Fibroblast of peridontal ligament (primary cell): ENCODE measurements at regions not wholly inside any gene's neighbourhood (a gene's known extent, or its start where the extent isn't known, plus 50 kb on each side); places are given as distances from the start of the nearest gene placed in this dataset.
"Not testable (repeated sequence)": the region's sequence is repeated elsewhere in the genome, so short reads cannot be mapped to it uniquely, and the experiment has no call there.

Experiments
- DNase-seq: peaks from one replicate; pipeline ENCODE4 v3.0.0-alpha.2; 2010; ENCODE audit errors: extremely low read depth

DNA sequence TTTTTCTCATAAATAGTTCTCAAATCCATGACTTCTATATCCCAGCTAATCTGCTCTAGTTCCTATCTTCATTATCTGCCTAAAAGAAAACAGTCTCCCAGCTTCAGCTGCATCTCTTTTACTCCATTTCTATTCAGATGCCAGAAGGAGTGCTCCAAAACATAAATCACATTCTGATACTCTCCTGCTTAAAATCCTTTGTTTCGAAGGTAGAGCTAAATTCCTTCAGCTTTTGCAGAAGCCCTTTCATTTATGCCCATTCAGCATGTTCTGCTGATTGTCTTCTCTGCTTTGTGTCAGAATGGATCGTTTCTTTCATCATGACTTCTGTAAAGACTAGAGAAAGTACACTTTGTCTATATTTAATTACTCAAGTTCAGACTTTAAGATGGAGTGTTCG, 440.1 kb upstream of the SMIM31 start:
- no peak for DNase-seq

DNA sequence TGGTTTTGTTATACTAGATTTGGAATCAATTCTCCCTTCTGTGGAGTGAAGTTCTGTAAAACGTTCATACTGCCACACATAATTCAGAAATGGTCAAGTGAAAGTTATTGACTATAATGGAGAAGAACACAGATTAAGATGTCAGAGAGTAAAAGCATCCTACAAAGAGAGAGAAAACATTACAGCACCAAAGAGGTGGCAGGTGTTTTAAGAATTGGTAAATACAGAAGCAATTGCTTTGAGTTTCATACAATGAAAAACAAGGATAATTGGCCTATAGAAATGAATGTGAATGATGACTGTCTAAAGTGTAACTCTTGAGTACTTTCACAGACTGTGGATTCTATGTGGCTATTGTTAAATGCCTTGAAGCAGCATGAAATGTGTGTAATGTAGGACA, 435.6 kb upstream of the SMIM31 start:
- no peak for DNase-seq

DNA sequence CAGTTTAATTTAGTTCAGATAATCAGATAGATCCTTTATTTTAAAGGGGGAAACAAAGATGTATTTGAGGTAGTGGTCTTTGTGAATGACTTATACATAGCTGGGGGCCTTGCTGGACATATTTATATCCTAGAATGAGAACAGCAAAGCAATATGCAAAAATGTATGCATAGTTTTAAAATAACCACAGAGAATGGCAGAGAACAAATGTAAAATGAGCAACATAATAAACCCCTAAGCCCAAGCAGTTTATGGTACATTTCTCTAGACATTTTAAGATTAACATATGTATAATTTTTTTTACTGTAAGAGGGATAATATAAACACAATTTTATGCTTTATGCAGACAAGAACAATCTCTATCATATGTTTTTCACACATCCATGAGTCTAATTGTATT, 434.2 kb upstream of the SMIM31 start:
- DNase-seq, result no peak

DNA sequence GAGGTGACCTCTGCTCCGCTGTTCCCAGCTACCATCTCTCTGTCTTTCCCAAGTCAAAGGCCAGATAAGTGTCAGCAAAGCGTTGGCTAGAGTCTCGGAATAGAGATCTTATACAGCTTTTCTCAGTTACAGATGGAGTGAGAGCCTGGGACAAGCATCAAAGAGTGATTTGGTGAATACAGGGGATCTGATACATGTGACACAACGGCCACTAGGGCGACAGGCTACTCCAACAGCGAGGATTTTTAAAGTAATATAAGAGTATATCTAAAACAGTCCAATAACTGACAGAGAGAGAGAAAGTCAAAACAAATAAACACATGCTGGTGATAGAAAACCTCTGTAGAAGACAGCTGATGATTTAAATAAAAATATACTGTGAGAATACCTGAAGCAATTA, 433.1 kb upstream of the SMIM31 start:
- no peak for DNase-seq

DNA sequence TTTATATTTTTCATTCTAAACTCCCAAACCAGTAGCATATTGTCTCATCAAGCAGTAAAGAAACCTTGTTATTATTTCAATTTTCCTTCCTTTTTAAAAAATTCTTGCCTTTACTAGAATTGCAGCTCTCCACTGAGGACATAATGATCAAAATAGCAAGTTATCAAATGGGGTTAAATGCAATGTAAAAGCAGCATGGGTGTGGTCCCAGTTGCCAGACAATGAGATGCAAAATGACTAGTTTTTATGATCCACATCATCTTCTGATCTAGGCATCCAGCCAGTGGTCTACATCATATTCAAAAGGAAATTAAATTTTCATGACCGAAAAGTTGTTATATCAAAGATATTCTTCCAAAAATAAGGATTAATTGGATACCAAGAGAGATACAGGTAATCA, 427.9 kb upstream of the SMIM31 start:
- DNase-seq, result no peak

DNA sequence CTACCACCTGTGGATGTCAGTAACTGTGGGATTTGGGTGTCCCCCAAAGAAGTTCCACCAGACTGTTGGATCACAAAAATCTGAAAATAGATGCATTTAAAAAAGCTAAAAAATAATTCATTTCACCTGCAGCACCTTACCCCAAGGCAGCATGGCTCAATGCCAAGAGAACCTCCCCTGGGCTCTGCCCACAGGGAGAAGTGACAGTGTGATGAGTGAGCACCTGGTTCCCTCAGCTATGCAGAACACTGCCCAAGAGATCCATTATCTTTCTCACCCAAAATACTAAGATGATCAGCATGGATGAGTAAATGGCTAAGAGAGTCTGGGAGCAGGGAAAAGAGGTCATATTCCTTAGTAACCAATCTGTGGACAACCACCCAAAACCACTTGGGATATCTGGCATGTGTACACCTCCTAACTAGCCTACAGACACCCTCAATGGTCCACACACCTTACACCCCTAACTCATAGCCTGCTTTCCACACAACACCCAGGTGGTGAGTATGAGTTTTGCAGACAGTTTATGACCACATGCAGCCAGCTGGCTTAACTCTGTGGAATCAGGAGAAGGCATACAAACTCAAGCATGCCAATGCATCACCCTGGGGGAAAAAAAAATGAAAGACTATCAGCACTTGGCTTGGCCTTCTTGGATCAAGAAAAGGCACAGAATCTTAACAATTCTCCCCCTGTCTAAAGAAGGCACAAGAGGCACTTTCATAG, 416.5 kb upstream of the SMIM31 start:
- no peak for DNase-seq

DNA sequence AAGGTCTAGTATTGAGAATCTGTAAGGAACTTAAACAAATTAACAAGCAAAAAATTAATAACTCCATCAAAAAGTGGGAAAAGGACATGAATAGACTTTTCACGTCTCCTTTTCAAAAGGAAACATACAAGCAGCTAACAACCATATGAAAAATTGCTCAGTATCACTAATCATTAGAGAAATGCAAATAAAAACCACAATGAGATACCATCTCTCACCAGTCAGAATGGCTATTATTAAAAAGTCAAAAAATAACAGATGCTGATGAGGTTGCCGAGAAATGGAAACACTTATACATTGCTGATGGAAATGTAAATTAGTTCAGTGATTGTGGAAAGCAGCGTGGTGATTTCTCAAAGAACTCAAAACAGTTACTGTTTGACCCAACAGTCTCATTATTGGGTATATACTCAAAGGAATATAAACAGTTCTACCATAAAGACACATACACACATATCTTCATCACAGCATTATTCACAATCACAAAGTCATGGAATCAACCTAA, 410.4 kb upstream of the SMIM31 start:
- DNase-seq, result no peak

DNA sequence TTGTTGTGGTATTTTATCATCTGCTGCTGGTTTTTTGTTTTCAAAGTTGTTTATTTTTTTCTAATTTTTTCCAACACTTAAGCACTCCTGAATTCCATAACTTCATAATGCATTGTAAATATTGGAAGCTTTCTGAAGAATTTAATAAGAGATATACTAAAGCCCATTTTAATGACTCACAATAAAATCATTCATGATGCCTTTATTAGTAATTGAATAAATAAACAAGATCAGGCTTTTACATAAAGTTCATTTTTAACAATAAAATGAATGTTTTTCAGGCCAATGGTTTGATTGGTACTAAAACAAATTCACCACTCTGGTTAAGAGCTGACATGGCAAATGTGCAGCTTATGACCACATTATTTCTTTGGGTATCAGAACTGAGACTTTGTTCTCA, 408.2 kb upstream of the SMIM31 start:
- no peak for DNase-seq

DNA sequence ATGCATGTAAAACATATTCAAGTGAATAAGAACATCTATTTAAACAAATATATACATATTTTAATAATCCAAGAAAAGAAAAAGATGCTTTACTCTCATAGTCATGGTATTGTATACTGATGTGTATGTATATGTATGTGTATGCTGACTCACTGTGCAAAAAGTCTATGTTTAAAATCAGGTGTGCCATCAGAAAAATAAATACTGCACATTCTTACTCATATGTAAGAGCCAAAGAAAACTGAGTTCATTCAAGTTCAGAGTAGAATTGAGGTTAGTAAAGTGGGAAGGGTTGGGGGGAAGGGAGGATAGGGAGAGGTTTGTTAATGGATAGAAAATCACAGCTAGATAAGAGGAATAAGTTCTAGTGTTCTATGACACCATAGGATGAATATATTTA, 403.9 kb upstream of the SMIM31 start:
- DNase-seq, result no peak

DNA sequence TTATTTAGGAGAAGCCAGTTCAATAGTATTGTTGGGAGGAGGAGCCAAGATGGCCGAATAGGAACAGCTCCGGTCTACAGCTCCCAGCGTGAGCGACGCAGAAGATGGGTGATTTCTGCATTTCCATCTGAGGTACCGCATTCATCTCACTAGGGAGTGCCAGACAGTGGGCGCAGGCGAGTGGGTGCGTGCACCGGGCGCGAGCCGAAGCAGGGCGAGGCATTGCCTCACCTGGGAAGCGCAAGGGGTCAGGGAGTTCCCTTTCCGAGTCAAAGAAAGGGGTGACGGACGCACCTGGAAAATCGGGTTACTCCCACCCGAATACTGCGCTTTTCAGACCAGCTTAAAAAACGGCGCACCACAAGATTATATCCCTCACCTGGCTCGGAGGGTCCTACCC, 403.2 kb upstream of the SMIM31 start:
- not testable (repeated sequence) for DNase-seq

DNA sequence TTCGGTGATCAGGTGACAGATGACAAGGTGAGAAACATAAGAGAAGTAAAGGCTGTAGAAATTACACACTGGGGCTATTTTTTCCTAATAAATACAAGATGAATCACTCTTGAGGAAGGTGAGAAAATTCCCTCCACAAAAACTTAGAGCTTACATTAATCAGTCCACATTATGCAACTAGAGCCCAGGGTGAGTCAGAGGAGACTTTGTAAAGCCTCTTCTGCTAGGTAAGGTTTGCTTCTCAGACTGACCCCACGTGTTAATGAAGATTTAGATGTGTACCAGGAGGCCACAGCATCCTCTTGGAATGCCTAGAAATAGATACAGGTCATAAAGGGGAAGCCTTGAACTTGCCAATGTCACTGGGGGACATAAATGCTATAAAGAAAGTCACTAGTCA, 396.0 kb upstream of the SMIM31 start:
- DNase-seq, result no peak

DNA sequence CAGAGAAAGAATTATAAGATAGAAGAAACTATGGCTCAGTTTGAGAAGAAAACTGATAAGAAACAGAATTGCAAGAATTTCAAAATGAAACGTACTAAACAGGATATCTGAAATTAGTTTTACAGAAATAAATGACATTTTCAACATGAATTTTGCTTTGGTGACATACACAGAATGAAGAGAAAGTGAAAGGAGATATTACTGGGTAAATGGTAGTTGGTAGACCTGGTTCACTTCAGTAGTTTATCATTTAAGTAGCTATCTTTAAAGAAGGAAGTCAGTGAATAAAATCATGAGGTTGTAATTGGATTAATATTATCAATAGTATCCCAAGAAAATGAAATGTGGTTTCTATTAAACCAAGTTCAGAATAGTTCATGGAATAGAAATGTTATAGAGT, 395.5 kb upstream of the SMIM31 start:
- DNase-seq, result no peak

DNA sequence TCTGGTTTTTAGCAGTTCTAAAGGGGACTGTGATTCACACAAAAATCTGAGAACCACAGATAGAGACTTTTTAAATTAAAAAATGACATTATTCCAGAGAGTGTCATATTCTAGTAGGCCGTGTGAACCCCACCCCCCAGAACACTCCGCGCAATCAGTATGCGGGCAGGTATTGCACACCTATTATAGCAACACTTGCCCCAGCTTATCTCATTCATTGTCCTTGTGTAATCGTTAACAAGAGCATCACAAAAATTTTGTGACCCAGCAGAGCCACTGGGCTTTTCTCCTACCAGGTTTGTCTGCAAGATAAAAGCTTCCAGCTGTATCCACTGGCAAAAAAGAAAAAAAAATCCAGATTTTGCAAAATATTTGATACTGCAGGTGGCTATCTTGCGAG, 394.1 kb upstream of the SMIM31 start:
- DNase-seq, result no peak

DNA sequence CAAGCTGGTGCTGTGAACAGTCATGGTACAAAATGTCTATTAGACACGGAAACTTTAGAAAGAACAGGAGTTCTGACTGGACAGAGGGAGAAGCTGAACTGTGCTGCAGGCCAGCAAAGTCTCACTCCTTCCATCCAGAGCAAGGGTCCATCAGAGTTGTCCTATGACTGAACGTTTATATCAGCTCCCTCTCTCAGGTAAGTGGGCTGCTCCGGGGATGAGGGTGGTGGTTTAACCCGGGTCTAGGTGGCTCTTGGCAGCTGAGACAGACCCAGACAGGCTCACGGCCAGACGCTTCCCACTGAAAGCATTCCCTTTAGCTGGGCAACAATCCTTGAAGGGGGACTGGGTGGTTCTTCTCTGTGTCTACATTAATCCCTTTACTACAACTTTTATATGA, 385.0 kb upstream of the SMIM31 start:
- DNase-seq, result no peak

DNA sequence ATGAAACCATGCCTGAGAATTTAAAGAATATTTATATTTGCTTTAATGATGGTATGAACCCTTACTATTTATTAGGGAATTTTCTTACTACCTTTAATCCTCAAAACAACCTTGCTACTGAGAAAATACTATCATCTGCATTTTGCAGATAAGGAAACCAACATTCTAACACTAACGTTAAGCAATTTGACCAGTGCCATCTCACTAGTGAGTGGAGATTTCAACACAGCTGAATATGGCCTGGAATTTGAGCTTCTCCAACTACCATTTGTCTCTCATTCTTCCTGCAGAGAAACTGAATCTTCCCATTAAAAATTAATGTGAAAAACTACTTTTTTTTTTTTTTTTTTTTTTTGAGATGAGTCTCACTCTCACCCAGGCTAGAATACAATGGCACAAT, 380.9 kb upstream of the SMIM31 start:
- no peak for DNase-seq

DNA sequence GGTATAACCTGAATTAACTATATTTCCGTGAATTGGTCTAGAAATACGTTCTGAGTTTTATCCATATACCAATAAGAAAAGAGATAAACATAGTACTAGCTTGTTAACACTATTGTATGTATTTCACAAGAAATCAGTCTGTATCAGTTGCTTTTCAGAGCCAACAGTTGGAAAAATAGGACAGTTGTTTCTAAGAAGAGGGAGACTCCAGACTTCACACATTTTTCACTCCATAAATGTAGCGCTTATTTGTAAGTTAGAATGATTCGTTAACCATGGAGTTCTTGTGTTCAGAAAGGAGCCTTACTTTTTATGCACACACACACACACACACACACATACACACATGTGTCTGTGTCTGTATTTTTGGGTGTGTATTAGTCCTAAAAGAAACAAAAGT, 376.7 kb upstream of the SMIM31 start:
- DNase-seq, result no peak

DNA sequence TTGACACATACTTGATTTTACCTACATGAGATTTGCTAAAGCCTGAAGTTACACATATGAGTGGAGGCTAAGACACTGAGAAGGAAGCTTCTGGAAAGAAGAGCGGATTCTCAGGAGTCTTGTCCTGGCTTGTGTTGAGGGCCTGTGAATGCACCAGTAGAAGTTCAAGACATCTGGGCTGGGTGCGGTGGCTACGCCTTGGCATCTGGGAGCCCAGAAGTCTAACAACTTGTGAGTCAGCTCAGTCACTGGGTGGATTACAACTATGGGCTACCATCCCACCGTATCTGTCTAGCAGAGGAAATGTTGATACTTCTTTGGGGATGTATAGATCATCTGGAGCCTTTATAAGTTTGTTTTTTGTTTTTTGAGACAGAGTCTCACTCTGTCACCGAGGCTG, 375.6 kb upstream of the SMIM31 start:
- no peak for DNase-seq

DNA sequence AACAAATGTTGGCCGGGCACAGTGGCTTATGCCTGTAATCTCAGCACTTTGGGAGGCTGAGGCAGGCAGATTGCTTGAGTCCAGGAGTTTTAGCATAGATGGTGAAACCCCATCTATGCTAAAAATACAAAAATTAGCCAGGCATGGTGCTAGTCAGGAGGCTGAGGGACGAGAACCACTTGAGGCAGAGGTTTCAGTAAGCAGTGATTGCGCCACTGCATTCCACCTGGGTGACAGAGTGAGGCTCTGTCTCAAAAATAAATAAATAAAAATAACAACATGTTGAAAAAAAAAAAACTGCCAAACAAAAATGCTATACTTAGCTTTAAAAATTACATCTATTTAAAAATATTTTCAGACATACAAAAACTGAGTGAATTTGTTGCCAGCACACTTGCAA, 374.2 kb upstream of the SMIM31 start:
- no peak for DNase-seq

DNA sequence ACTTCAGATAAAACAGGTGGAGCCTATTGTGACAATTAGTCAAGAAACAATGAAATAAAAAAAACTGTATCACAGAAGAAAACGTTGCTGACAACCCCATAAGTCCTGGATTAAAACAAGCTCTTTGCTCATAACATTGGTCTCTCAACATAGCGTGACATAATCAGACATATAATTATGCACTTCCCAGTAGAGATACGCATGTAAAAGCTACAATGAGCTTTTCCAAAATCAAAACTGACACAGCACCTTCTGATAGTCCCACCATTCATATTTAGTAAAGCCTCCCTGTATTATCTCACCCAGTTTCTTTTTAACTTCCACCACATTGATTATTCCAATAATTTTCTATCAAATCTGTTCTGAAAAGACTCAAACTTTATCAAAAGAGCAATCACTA, 372.1 kb upstream of the SMIM31 start:
- no peak for DNase-seq

DNA sequence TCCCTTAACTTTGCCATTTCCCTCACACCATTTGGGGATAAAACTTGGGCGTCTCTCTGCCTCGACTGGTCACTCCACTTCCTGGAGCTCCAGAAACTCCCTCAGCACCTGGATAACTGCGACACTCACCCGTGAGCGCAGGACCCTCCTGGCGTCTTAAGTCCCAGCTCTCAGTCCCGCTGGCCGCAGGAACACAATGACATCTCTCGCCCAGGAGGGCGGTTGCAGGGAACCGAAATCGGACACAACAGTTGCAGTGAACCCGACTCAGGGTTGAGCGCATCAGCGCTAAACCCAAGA, 370.9 kb upstream of the SMIM31 start:
- no peak for DNase-seq

DNA sequence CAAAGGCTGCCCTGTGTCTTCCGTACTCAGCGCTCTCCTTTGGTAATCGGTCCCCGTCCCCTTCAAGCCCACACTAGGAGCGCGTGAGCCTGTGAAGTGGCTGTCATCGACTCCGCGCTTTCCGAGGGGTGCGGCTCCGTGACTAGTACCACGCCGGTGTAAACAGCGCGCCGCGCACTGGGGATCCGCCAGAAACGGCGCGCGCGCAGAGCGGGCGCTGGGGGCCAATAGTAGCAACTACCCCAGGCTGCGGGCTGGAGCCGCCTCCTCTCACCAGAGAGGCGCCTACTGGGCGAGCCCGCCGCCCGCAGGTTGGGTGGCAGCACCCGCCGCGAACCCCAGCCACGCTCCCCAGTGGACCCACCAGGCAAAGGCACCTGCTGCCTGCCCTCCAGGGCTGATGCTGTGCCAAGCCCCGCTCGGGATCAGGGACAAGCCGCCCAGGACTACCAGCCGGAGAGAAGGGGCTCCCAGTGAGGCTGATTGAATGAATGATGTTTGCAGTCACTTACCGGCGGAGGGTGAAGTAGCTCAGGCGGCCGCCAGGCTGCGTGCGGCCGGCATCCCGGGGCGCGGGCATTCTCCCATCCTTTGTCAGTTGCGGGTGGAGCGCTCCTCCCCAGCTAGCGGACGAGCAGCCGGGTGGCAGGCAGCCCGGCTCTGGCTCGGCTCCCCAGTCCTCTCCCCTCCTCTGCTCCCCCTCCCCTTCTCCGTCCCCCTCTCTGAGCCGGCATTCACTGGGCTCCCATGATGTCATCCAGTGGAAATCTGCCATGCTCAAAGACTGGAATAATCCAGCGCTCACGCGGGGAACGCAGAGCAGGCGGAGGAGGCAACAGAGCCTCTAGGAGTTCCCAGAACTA, 370.3 kb upstream of the SMIM31 start:
- no peak for DNase-seq

DNA sequence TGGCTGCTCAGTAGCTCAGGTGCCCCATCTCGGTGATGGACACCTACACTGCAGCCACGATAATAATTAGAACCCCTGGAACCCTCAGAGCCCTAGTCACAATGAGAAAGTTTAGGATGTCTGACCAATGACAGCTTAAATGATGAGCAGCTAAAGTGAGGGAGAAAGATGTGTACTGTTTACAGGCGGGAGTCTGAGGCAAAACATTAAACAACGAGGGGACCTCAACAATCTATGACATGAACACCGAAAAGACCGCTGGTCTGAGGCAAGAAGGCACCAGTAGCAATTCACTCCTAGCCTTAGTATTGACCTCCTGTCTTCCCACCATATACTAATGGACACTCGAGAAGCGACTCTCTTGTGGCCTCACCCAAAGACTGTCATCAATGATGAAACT, 369.5 kb upstream of the SMIM31 start:
- no peak for DNase-seq

DNA sequence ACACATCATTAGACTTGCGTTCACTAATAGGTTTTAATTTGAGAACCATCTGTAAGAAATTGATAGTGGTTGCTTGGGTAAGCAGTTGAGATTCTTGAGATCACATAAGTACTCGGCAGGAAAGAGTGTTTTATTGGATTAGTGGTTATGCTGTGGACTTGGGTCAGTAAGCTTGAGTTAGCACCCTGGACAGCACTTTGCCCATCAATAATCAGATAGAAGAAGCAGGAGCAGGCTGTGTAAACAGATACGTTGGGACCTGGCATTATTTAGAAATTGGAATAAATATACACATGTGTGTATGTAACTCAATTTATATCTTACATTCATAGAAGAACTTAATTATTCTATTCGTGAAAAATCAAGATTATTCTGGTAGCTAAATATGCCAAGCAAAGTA, 357.5 kb upstream of the SMIM31 start:
- DNase-seq, result no peak

DNA sequence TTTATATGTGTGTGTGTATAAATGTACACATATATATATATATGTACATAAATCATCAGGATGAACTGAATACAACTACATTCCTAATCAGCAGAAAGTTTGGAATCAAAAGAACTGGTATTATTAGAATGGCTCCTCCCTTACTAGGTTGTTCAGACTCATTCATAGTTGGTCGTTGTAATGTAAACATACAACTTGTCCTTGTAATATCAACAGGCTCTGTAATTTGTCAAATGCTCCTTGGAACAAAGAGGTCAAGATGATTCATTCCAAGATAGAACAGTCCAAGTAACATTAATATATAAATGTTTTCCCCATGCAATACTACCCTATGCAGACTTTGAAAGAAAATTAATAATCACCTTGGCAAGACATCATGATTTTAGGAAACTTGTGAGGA, 351.4 kb upstream of the SMIM31 start:
- no peak for DNase-seq
